ENCODE measurements at regions not wholly inside any gene's neighbourhood (a gene's known extent, or its start where the extent isn't known, plus 50 kb on each side); places are given as distances from the start of the nearest gene placed in this dataset.

- DNase-seq (ENCODE audit: low spot score) = no peak
- no peaks in the 10 kb centered on the region for H3K9me3 Mint-ChIP-seq
- no peaks in the 10 kb centered on the region for H3K36me3 Mint-ChIP-seq (ENCODE audit: low read depth)
- no peaks in the 10 kb centered on the region for H3K27me3 Mint-ChIP-seq (ENCODE audit: low read depth)
- no peak overlapping the region for H3K27ac Mint-ChIP-seq
- H3K4me3 Mint-ChIP-seq (ENCODE audit: low read depth) = no peak overlapping the region
- no peaks in the 10 kb centered on the region for H3K4me1 Mint-ChIP-seq (ENCODE audit: low read depth)
- intact Hi-C loops (cut with micrococcal nuclease) = no loop called here
Measured at GRCh38 chr7:131867461-131867860, 311.0 kb upstream of the PODXL start.

- no peaks in the 10 kb centered on the region for H3K36me3 Mint-ChIP-seq (ENCODE audit: low read depth)
- no peak overlapping the region for H3K27ac Mint-ChIP-seq
- no peaks in the 10 kb centered on the region for H3K4me1 Mint-ChIP-seq (ENCODE audit: low read depth)
- DNase-seq (ENCODE audit: low spot score) = no peak
- intact Hi-C loops (cut with micrococcal nuclease) = no loop called here
- H3K27me3 Mint-ChIP-seq (ENCODE audit: low read depth) = no peaks in the 10 kb centered on the region
- no peak overlapping the region for H3K4me3 Mint-ChIP-seq (ENCODE audit: low read depth)
- no peaks in the 10 kb centered on the region for H3K9me3 Mint-ChIP-seq
Measured at GRCh38 chr7:131865911-131866310, 309.5 kb upstream of the PODXL start.

- Mint-ChIP-seq H3K27ac (no peak overlapping the region), H3K4me3 (ENCODE audit: low read depth) (no peak overlapping the region), H3K36me3 (ENCODE audit: low read depth) (no peaks in the 10 kb centered on the region), H3K9me3 (no peaks in the 10 kb centered on the region), H3K27me3 (ENCODE audit: low read depth) (no peaks in the 10 kb centered on the region), H3K4me1 (ENCODE audit: low read depth) (no peaks in the 10 kb centered on the region)
- no peak for DNase-seq (ENCODE audit: low spot score)
- intact Hi-C loops (cut with micrococcal nuclease) = no loop called here
Measured at GRCh38 chr7:131861620-131862346, 305.4 kb upstream of the PODXL start.

- intact Hi-C loops (cut with micrococcal nuclease) = no loop called here
- Mint-ChIP-seq H3K27me3 (ENCODE audit: low read depth) (no peaks in the 10 kb centered on the region), H3K36me3 (ENCODE audit: low read depth) (no peaks in the 10 kb centered on the region)
Measured at GRCh38 chr7:131859147-131859821, 302.9 kb upstream of the PODXL start.

GRCh38 chr7:131858611-131859010, 302.2 kb upstream of the PODXL start:
- no peak overlapping the region for H3K4me3 Mint-ChIP-seq (ENCODE audit: low read depth)
- no peaks in the 10 kb centered on the region for H3K4me1 Mint-ChIP-seq (ENCODE audit: low read depth)
- H3K36me3 Mint-ChIP-seq (ENCODE audit: low read depth) = no peaks in the 10 kb centered on the region
- no peaks in the 10 kb centered on the region for H3K27me3 Mint-ChIP-seq (ENCODE audit: low read depth)
- DNase-seq (ENCODE audit: low spot score) = no peak
- no peak overlapping the region for H3K27ac Mint-ChIP-seq
- no peaks in the 10 kb centered on the region for H3K9me3 Mint-ChIP-seq
- intact Hi-C loops (cut with micrococcal nuclease) = no loop called here

More at GRCh38 chr7:131859147-131859821, 302.9 kb upstream of the PODXL start:
- Mint-ChIP-seq H3K4me1 (ENCODE audit: low read depth) (no peaks in the 10 kb centered on the region), H3K4me3 (ENCODE audit: low read depth) (no peak overlapping the region), H3K9me3 (no peaks in the 10 kb centered on the region), H3K27ac (no peak overlapping the region)
- DNase-seq (ENCODE audit: low spot score) = peak; percentile 21

- no peaks in the 10 kb centered on the region for H3K36me3 Mint-ChIP-seq (ENCODE audit: low read depth)
- no peaks in the 10 kb centered on the region for H3K9me3 Mint-ChIP-seq
- H3K4me1 Mint-ChIP-seq (ENCODE audit: low read depth) = no peaks in the 10 kb centered on the region
- H3K27ac Mint-ChIP-seq = no peak overlapping the region
- no peak overlapping the region for H3K4me3 Mint-ChIP-seq (ENCODE audit: low read depth)
- H3K27me3 Mint-ChIP-seq (ENCODE audit: low read depth) = no peaks in the 10 kb centered on the region
- intact Hi-C loops (cut with micrococcal nuclease) = no loop called here
- no peak for DNase-seq (ENCODE audit: low spot score)
Measured at GRCh38 chr7:131849472-131849871, 293.0 kb upstream of the PODXL start.

- no peaks in the 10 kb centered on the region for H3K36me3 Mint-ChIP-seq (ENCODE audit: low read depth)
- no peak overlapping the region for H3K27ac Mint-ChIP-seq
- H3K27me3 Mint-ChIP-seq (ENCODE audit: low read depth) = no peaks in the 10 kb centered on the region
- DNase-seq (ENCODE audit: low spot score) = no peak
- no peak overlapping the region for H3K4me3 Mint-ChIP-seq (ENCODE audit: low read depth)
- no peaks in the 10 kb centered on the region for H3K4me1 Mint-ChIP-seq (ENCODE audit: low read depth)
- intact Hi-C loops (cut with micrococcal nuclease) = no loop called here
- no peaks in the 10 kb centered on the region for H3K9me3 Mint-ChIP-seq
Measured at GRCh38 chr7:131848033-131848432, 291.6 kb upstream of the PODXL start.

- Mint-ChIP-seq H3K27ac (no peak overlapping the region), H3K27me3 (ENCODE audit: low read depth) (no peaks in the 10 kb centered on the region), H3K36me3 (ENCODE audit: low read depth) (no peaks in the 10 kb centered on the region), H3K9me3 (no peaks in the 10 kb centered on the region), H3K4me3 (ENCODE audit: low read depth) (no peak overlapping the region), H3K4me1 (ENCODE audit: low read depth) (no peaks in the 10 kb centered on the region)
- intact Hi-C loops (cut with micrococcal nuclease) = no loop called here
- no peak for DNase-seq (ENCODE audit: low spot score)
Measured at GRCh38 chr7:131845573-131846314, 289.3 kb upstream of the PODXL start.

GRCh38 chr7:131844369-131844768, 287.9 kb upstream of the PODXL start:
- DNase-seq (ENCODE audit: low spot score) = no peak
- intact Hi-C loops (cut with micrococcal nuclease) = no loop called here
- Mint-ChIP-seq H3K4me3 (ENCODE audit: low read depth) (no peak overlapping the region), H3K36me3 (ENCODE audit: low read depth) (no peaks in the 10 kb centered on the region), H3K9me3 (no peaks in the 10 kb centered on the region), H3K27ac (no peak overlapping the region), H3K27me3 (ENCODE audit: low read depth) (no peaks in the 10 kb centered on the region), H3K4me1 (ENCODE audit: low read depth) (no peaks in the 10 kb centered on the region)

- DNase-seq (ENCODE audit: low spot score) = no peak
- intact Hi-C loops (cut with micrococcal nuclease) = no loop called here
- H3K36me3 Mint-ChIP-seq (ENCODE audit: low read depth) = no peaks in the 10 kb centered on the region
- no peak overlapping the region for H3K27ac Mint-ChIP-seq
- no peak overlapping the region for H3K4me3 Mint-ChIP-seq (ENCODE audit: low read depth)
- H3K4me1 Mint-ChIP-seq (ENCODE audit: low read depth) = no peaks in the 10 kb centered on the region
- no peaks in the 10 kb centered on the region for H3K9me3 Mint-ChIP-seq
- no peaks in the 10 kb centered on the region for H3K27me3 Mint-ChIP-seq (ENCODE audit: low read depth)
Measured at GRCh38 chr7:131843898-131844331, 287.5 kb upstream of the PODXL start.

- H3K4me1 Mint-ChIP-seq (ENCODE audit: low read depth) = no peaks in the 10 kb centered on the region
- DNase-seq (ENCODE audit: low spot score) = no peak
- H3K27me3 Mint-ChIP-seq (ENCODE audit: low read depth) = no peaks in the 10 kb centered on the region
- no peak overlapping the region for H3K27ac Mint-ChIP-seq
- H3K36me3 Mint-ChIP-seq (ENCODE audit: low read depth) = no peaks in the 10 kb centered on the region
- no peaks in the 10 kb centered on the region for H3K9me3 Mint-ChIP-seq
- no peak overlapping the region for H3K4me3 Mint-ChIP-seq (ENCODE audit: low read depth)
- intact Hi-C loops (cut with micrococcal nuclease) = no loop called here
Measured at GRCh38 chr7:131839967-131840690, 283.7 kb upstream of the PODXL start.

GRCh38 chr7:131836733-131837132, 280.3 kb upstream of the PODXL start:
- H3K27me3 Mint-ChIP-seq (ENCODE audit: low read depth) = no peaks in the 10 kb centered on the region

More at GRCh38 chr7:131836733-131837132, 280.3 kb upstream of the PODXL start:
- DNase-seq (ENCODE audit: low spot score) = no peak
- H3K4me1 Mint-ChIP-seq (ENCODE audit: low read depth) = no peaks in the 10 kb centered on the region
- H3K4me3 Mint-ChIP-seq (ENCODE audit: low read depth) = no peak overlapping the region
- H3K9me3 Mint-ChIP-seq = no peaks in the 10 kb centered on the region
- intact Hi-C loops (cut with micrococcal nuclease) = no loop called here
- no peak overlapping the region for H3K27ac Mint-ChIP-seq
- no peaks in the 10 kb centered on the region for H3K36me3 Mint-ChIP-seq (ENCODE audit: low read depth)
